ENCODE measurements at regions not wholly inside any gene's neighbourhood (a gene's known extent, or its start where the extent isn't known, plus 50 kb on each side); places are given as distances from the start of the nearest gene placed in this dataset.

- no peak for TF ChIP-seq POLR2A (IDR thresholded peaks at IDR 0.05)
- no peak for TF ChIP-seq POLR2AphosphoS5 (IDR thresholded peaks at IDR 0.05; ENCODE audit: insufficient read depth in 1 of 2, low read depth in 1 of 2)
- TF ChIP-seq CTCF (IDR thresholded peaks at IDR 0.05), result no peak
- no peak overlapping the region for H3K4me3 ChIP-seq
- intact Hi-C loops (cut with DNase I), result no loop called here
- H3K36me3 ChIP-seq, result no peaks in the 10 kb centered on the region
- H3K4me1 ChIP-seq, result no peaks in the 10 kb centered on the region
- H3K27me3 ChIP-seq, result no peaks in the 10 kb centered on the region
- no peak overlapping the region for H3K27ac ChIP-seq
- H3K9me3 ChIP-seq, result no peaks in the 10 kb centered on the region
- DNase-seq (ENCODE audit: extremely low spot score in 2 of 2), result no peak
Measured at GRCh38 chr12:67873355-67873754, 115.9 kb upstream of the IFNG-AS1 start.

- Histone ChIP-seq H3K4me3 (no peak overlapping the region), H3K27me3 (no peaks in the 10 kb centered on the region), H3K36me3 (no peaks in the 10 kb centered on the region), H3K27ac (no peak overlapping the region), H3K9me3 (no peaks in the 10 kb centered on the region), H3K4me1 (no peaks in the 10 kb centered on the region)
- DNase-seq (ENCODE audit: extremely low spot score in 2 of 2), result no peak
- no peak for TF ChIP-seq POLR2A (IDR thresholded peaks at IDR 0.05)
- no peak for TF ChIP-seq CTCF (IDR thresholded peaks at IDR 0.05)
- no peak for TF ChIP-seq POLR2AphosphoS5 (IDR thresholded peaks at IDR 0.05; ENCODE audit: insufficient read depth in 1 of 2, low read depth in 1 of 2)
- intact Hi-C loops (cut with DNase I), result no loop called here
Measured at GRCh38 chr12:67876305-67876915, 112.8 kb upstream of the IFNG-AS1 start.

GRCh38 chr12:67877727-67878126 is 111.5 kb upstream of the IFNG-AS1 start:
- DNase-seq (ENCODE audit: extremely low spot score in 2 of 2), result no peak
- TF ChIP-seq CTCF (IDR thresholded peaks at IDR 0.05) (no peak), POLR2A (IDR thresholded peaks at IDR 0.05) (no peak), POLR2AphosphoS5 (IDR thresholded peaks at IDR 0.05; ENCODE audit: insufficient read depth in 1 of 2, low read depth in 1 of 2) (no peak)
- Histone ChIP-seq H3K36me3 (no peaks in the 10 kb centered on the region), H3K27me3 (no peaks in the 10 kb centered on the region), H3K9me3 (no peaks in the 10 kb centered on the region), H3K4me3 (no peak overlapping the region), H3K4me1 (no peaks in the 10 kb centered on the region), H3K27ac (no peak overlapping the region)
- intact Hi-C loops (cut with DNase I), result no loop called here

GRCh38 chr12:67879937-67880336 is 109.3 kb upstream of the IFNG-AS1 start:
- no peak for DNase-seq (ENCODE audit: extremely low spot score in 2 of 2)
- H3K27ac ChIP-seq, result no peak overlapping the region
- no peaks in the 10 kb centered on the region for H3K9me3 ChIP-seq
- intact Hi-C loops (cut with DNase I), result no loop called here
- H3K36me3 ChIP-seq, result no peaks in the 10 kb centered on the region
- TF ChIP-seq POLR2A (IDR thresholded peaks at IDR 0.05), result no peak
- no peak for TF ChIP-seq CTCF (IDR thresholded peaks at IDR 0.05)
- TF ChIP-seq POLR2AphosphoS5 (IDR thresholded peaks at IDR 0.05; ENCODE audit: insufficient read depth in 1 of 2, low read depth in 1 of 2), result no peak
- no peak overlapping the region for H3K4me3 ChIP-seq
- H3K27me3 ChIP-seq, result no peaks in the 10 kb centered on the region
- H3K4me1 ChIP-seq, result no peaks in the 10 kb centered on the region

GRCh38 chr12:67881565-67881964 is 107.7 kb upstream of the IFNG-AS1 start:
- Histone ChIP-seq H3K9me3 (no peaks in the 10 kb centered on the region), H3K4me3 (no peak overlapping the region), H3K27ac (no peak overlapping the region), H3K4me1 (no peaks in the 10 kb centered on the region), H3K36me3 (no peaks in the 10 kb centered on the region), H3K27me3 (no peaks in the 10 kb centered on the region)
- DNase-seq (ENCODE audit: extremely low spot score in 2 of 2), result no peak
- TF ChIP-seq POLR2A (IDR thresholded peaks at IDR 0.05) (no peak), POLR2AphosphoS5 (IDR thresholded peaks at IDR 0.05; ENCODE audit: insufficient read depth in 1 of 2, low read depth in 1 of 2) (no peak), CTCF (IDR thresholded peaks at IDR 0.05) (no peak)
- intact Hi-C loops (cut with DNase I), result no loop called here
